GM21381 (cell line): ENCODE measurements at regions not wholly inside any gene's neighbourhood (a gene's known extent, or its start where the extent isn't known, plus 50 kb on each side); places are given as distances from the start of the nearest gene placed in this dataset.

ENCODE experiments used
- ATAC-seq: cut with Tn5 transposase; IDR thresholded peaks from one replicate; pipeline ENCODE4 v1.9.1; 2021; ENCODE audit warnings: mild to moderate bottlenecking, moderate library complexity; ENCODE audit not compliant: unreplicated experiment

DNA sequence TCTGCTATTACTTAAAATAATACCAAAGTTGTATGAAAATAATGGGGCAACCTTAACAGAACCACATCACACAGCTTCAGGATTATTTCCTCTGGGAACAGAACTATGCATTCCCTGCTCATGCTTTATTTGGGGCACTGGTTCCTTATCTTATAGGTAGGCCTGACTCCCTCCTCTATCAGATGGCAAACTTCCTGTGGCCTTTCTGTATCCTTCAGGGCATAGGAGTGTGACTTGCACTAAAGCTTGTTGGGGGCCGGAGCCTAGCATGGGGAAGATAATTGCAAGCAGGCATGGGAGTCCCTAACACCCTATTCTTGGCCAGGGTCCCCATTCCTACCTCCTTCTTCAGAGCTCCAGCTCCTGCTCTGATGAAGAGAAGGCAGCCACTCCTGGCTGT, 167.2 kb upstream of the SERTAD2 start:
- no peak for ATAC-seq

DNA sequence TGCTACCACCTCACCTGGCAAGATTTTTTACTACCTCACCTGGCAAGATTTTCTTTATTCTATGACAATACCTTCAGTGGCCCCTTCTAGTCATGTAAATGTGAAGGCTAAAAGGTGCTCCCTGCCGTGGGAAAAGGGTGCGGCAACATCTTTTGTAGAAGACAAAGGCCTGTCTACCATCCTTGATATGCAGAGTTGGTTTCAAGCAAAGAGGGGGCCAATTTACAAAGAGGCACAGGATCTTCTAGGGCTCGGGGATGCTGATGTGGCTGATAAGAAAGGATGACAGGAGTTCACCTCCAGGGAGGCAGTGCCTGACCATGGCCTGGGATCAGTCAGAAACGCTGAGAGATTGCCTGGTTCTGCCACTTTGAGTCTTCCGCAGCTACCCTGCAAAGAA, 165.4 kb upstream of the SLC1A4 start:
- ATAC-seq, result no peak

DNA sequence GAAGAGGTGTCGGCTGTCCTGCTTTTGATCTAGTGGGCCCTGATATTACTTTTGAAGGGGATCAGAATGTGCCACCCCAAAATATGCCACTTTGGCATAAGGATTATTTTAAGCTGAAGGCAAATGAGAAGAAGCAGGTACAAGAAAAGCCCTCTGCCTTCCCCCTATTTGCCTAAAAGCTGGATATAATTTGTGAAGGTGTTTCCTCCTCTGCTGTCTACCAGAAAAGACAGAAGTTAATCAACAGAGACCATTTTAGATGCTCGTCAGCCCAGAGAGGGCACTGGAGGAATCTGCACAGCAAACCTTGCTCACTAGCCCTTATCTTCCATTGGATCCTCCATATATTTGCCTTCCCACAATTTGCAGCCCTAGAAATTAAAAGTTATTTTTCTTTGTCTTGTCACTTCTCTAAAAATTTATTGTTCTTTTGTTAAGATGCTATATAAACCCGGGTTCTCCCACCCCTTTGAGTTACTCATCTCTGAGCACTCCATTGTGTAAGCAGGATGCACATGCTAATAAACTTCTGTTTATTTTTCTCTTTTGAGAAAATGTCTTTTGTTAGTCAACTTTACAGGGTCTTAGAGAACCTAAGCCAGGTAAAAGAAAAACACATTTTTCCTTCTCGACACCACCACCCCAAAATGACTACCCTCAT, 163.2 kb upstream of the SLC1A4 start:
- no peak for ATAC-seq

DNA sequence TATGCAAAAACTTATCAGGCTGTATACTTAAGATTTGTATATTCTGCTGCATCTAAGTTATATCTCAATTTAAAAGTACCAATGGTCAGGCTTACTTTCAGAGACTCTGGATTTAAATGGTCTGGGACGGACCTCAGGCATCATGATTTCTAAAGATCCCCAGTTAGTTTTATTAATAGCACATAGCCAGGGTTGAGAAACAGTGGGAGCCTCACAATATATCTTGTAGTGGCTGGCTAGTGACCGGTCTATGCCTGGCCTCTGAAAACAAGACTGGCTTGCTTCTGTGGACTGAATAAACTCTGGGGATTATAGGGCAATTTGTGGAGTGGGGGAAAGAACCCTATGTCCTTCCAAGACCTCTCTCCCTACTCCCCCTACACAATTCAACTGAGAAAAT, 162.5 kb upstream of the SLC1A4 start:
- ATAC-seq, result no peak

DNA sequence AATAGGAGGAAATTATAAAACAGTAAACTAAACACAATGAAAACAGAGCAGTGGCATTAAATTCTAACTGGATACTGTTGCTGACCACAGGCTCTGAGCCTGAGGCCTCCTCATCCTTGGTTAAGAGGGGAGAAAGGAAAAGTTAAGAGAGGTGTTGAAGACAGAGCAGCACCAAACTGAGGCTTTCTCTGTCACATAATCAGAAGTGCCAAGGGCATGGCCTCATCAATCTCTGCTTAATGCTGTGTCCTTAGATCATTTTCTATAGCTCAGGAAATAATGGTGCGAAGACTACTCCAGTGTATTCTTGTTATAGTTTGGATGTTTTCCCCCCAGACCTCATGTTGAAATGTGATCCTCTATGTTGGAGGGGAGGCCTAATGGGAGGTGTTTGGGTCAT, 160.9 kb upstream of the SLC1A4 start:
- ATAC-seq, result no peak

DNA sequence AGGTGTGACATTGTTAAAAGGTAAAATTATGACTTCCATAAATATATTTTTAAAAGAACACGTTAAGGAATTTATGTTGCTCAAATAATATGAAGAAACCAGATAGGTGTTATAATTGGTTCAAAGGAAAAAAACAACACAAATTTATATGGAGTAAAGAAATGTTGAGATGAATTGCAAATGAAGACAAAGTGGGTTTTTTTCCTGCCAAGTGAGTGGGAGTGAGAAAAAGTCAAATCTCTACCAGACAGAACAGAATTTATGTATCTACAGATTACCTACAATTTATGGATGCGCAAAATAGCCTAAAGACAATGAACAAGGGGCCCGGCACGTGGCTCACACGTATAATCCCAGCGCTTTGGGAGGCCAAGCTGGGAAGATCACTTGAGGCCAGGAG, 159.7 kb upstream of the SLC1A4 start:
- no peak for ATAC-seq

DNA sequence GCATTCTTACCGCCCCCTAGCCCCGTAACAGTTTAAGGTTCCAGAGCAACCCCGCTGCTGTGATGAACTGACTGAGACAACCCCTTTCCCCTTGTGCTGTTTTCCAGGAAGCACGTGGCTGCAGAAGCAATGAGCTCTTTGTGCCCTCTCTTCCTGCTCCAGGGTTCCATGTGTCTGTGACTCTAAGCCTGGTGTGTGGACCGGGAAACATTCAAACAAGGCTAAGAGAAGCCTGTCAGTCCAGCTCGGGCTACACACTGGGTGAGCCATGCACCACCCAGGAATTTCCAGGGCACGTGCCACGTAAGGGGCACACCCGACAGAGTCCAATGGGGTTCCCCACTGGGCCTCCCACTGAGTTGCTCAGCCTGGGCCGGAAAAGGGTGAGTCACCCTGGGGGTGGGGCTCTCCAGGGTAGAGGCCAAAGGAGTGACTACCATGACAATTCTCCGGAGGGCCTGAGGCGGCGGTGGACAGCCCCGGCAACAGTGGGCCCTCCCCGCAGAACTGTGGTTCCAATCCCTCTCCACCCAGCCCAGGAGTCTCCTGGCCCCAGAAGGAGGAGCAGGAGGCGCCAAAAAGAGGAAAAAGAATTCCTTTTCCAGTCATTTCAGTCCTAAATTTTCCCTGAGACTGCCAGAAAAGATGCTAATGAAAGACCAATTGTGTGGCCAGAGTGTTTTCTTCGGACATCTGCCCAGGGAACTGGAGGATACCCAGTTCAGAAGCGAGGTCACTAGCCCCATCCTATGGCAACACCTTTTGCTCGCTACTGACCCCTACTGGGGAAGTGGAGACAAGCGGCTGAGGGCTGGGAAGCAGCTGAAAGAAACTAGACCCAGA, 157.8 kb upstream of the SLC1A4 start:
- ATAC-seq, result peak; percentile 84

DNA sequence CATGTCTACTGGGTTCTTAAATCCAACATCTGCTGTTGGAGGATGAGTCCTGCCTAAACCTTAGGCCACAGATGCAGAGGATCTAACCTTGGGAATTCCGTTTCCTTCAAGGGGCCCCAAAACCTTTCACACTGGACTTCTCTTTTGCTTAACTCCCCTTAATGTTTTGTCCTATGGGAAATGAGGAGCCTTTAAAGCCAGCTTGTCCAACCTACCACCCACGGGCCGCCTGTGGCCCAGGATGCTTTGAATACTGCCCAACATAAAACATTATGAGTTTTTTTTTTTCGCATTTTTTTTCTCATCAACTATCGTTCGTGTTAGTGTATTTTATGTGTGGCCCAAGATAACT, 157.2 kb upstream of the SLC1A4 start:
- ATAC-seq, result no peak

DNA sequence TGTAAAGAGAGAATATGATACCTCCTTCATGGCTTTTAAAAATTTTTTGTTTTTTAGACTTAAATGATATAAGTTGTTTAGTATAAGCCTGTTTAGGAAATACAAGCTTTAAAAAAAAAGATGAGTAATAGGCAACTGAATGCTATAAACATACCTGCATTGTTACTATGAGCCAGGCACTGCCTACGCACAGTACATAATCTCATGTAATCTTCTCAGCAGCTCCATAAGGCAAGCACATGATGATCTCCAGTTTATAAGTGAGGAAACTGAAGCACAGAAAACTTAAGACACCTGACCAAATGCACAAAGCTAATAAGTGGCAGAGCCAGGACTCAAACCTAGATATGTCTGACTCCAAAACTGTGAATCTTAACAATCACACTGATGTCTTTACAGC, 156.3 kb upstream of the SLC1A4 start:
- no peak for ATAC-seq

DNA sequence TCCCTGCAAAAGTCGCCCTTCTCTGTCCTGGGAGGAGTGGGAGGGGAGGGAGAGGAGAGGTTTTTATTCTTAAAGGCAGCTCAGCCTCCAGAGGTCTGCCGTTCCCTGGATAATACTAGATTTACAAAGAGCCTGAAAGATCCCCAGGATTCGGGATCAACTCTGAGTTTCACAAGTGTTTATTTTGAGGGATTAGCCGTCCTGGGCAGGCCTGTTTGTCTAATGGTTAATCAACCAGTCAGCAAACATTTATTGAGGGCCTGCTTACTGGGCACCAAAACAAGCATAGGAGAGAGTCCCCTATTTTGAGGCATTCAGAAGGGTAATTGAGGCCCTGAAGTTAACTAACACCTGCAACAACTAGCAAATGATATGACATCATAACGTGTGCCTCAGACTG, 152.6 kb upstream of the SLC1A4 start:
- ATAC-seq, result no peak

DNA sequence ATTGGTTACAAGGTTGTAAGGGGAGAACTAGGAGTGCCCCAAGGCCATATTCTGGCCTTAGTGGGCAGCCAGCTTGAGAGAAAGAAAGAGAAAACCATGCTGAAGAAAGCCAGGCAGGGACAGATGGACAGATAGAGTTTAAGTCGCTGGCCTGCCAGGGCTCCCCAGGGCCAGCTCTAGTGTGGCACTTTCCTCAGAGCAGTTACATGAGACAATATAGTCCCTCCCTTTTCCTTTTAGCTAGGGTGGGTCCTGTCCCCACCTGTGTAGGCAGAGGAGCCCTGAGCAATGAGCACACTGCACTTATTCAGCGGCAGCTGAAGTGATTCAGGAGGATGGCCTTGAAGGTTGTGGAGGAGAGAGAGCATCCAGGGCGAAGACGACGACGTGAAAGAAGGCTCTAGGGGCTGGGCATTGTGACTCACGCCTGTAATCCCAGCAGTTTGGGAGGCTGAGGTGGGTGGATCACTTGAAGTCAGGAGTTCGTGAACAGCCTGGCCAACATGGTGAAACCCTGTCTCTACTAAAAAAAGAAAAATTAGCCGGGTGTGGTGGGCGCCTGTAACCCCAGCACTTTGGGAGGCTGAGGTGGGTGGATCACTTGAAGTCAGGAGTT, 152.0 kb upstream of the SLC1A4 start:
- ATAC-seq, result no peak

DNA sequence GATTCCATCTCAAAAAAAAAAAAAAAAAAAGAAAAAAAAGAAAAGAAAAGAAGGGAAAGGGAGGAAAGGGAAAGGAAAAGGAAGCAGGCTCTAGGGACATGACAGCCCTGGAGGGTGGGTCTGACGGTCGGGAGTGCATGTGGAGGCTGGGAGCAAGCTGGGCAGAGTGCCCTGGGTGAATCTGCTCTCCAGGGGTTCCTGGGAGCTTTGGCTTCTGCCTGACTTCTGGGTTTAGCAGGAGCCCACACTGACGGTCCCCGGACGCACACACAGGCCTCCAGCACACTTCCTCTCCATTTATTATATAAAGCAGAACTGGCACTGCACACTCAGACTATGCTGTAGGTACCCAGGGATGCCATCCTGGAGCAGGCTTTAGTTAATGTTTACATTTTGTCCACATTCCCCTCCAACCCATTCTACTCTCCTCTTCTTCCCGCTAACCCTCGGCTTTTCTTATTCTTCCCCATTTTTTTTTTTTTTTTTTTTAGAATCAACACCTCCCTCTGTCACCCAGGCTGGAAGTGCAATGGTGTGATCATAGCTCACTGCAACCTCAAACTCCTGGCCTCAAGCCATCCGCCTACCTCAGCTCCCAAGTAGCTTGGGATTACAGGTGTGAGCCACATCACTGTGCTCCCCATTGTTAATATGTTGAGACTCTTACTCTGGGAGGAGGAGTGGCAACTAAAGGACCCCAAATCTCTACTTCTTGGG, 151.1 kb upstream of the SLC1A4 start:
- ATAC-seq, result no peak

DNA sequence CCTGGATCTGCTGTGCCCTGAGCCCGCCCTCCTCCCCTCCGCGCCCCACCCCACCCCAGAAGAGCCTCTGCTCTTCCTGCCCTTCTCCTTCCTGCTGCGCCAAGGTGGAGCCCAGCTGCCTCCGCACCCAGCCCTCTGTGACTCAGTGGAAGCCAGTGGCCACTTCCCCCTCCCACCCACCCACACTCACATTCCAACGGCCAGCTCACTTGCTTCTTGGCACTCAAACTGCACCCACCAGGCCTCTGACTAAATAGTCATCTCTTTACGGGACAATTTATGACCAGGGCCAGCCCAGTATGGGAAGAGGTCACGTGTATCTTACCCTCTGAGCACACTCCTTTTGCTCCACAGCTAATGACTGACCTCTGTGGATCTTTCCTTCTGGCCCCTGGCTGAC, 150.4 kb upstream of the SLC1A4 start:
- no peak for ATAC-seq

DNA sequence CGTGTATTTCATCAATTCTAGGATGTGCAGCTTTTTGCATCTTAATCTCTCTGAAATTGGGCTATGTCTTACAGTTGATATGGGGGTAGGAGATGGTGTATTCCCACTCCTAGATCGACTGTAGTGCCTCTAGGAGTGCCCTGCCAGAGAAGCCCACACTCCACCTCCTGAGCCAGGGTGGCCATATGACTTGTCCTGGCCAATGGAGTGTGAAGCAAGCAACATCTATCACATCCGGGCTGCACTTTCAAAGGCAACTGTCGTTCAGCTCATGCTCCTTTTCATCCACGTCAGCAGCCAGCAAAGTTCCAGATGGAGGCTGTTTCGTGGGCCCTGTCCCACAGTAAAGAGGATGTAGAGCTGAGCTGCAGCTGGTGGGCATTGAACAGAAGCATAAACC, 149.4 kb upstream of the SLC1A4 start:
- ATAC-seq, result peak; percentile 80

DNA sequence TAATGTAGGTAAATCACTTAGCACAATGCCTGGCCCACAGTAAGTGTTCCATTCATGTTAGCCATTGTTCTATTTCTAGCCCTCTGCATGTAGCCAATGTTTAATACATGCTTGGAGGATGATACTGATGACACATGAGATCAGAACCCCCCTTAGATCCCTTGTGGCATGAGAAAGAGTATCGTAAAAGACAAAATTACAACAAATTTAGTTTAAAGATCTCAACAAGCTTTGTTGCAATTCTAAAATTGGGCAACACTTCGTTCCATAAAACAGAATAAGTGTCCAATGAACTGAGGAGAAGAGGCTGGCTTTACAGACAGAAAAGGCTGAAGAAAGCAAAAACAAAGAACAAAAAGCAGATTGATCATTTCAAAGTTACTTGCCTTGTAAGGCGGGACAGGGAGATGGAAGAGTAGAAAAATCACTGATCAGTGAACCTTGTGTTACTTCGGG, 148.7 kb upstream of the SLC1A4 start:
- ATAC-seq, result no peak

DNA sequence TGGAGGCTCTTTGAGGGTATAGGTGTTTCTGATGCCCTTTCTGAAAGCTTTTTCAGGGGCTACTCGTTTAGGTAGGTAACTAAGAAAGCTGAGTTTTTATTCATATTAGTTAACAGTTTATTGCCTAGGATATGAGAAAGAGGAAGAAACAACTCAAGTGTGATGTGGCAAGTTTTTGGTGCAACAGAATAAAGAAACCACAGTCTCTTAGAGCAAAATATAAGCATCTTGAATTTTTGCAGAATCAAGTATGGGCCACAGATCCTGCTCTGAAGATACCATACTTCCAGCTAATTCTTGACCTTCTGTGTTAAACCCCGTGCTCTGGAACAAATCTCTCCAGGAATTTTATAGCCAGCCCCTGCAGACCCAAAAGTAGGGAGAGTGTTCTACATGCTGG, 147.7 kb upstream of the SLC1A4 start:
- no peak for ATAC-seq

DNA sequence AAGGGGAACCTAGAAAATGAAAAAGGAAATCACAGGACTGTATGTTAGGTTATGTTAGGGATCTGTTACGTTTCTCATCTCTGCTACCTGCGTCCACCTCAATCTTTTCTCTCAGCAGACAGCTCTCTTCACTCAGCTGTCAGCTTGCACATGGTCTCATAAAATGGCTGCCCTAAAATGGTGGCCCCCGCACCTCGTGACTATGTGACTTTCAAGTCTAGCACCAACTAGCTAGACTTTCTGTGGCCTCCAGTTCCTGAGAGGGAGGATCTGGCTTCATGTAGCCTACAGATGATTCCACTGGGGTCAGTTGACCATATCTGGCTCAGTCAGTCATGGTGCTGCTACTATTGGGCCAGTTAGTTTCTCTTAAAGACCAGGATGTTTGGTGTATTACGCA, 147.2 kb upstream of the SLC1A4 start:
- ATAC-seq, result no peak

DNA sequence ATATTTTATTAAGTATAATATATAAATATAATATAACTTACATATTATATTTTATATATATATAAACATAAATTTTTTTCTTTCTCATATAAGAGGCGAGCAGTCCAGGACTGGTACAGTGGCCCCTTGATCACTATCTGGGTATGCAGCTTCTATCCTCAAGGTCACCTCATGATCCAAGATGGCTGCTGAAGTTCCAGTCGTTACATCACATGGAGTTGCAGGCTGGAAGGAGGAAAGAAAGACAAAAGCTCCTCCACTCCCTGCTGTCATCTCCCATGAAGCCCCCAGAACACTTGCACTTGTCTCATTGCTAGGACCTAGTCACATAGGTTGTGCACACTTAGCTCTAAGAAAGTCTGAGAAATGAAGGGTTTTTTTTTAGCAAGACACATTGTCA, 145.1 kb upstream of the SLC1A4 start:
- ATAC-seq, result no peak

DNA sequence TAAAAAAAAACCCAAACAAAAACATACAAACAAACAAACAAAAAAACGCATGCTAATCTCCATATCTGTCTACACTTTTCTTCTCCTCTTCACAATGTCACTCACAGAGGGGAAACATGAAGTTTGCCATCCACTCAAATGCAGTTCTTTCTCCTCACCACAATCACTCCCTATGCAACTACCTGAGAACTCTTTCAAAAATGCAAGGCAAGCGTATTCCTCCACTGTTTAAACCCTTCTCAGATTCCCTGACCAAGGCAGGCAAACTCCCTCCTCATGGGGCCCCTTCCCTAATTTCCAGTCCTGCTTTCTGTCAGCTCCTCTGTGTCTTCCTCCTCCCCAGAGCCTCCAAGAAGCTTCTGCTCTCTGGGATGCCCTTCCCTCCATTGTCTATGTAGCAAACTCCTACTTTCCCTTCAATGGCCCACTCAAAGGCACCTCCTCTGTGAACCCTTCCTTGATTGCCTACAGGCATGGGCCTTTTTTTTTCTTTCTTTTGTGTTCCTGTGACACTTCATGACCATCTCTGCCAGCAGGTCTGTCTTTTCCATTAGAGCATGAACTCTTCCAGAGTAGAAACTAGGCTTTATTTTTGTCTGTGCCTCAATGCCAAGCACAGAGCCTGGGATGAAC, 143.8 kb upstream of the SLC1A4 start:
- no peak for ATAC-seq

DNA sequence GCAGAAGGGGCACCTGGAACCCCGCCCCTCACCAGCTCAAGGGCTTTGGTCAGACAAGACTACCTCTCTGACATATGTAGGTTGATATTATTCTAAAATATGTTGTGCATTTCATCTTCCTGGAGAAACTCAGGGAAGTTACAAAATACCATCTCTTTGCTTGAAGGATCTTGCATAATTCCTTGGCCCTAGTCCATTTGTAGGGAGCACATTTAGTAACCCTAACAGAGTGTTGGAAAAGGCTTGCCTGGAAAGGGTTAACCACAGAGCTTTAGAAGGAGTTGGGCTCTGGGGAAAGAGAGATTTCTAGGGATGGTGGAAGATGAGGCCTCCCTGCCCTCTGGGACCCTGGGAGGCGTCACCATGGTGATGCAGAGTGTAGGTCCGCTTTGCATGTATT, 143.0 kb upstream of the SLC1A4 start:
- ATAC-seq, result no peak

DNA sequence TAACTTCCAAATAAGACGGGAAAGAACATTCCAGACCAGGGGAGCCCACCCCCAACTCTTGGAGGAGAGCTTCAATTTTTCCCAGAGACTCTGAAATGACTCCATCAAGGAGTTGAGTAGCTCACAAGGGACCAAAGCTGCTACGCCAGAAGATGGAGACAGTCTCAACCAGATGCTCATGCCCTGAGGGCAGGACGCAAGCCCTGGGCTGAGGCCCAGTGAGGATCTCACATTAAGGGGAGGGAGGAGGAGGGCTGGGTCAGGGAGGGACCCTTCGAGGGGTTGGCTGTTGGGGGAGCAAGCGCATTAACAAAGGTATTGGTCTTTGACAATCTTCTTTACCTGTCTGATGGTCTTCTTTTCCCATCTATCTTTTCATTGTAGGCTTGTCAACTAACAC, 141.3 kb upstream of the SLC1A4 start:
- no peak for ATAC-seq
